DOHH2 (cell line): ENCODE measurements at regions not wholly inside any gene's neighbourhood (a gene's known extent, or its start where the extent isn't known, plus 50 kb on each side); places are given as distances from the start of the nearest gene placed in this dataset.
A peak's percentile ranks its signal among the peaks of the same experiment; 100 is the strongest.

Experiments used
- H3F3A ChIP-seq: fragments of 200-600 bp; sonication (generic), shearing (Covaris generic); 2 replicates; pipeline ENCODE4 v1.6.0; 2016; ENCODE audit warnings: antibody characterized with exemption, mild to moderate bottlenecking; ENCODE audit not compliant: control insufficient read depth, insufficient read depth
- H3K27ac ChIP-seq: fragments of 200-600 bp; sonication (generic); 2 replicates; pipeline ENCODE4 v1.5.1; 2014; ENCODE audit warnings: low read depth, mild to moderate bottlenecking, low read length, moderate library complexity
- H3K27me3 ChIP-seq: fragments of 200-600 bp; sonication (generic); 2 replicates; pipeline ENCODE4 v1.6.1; 2014; ENCODE audit warnings: mild to moderate bottlenecking, low read length, mixed read lengths; ENCODE audit not compliant: control insufficient read depth
- H3K36me3 ChIP-seq: fragments of 200-600 bp; sonication (generic); 2 replicates; pipeline ENCODE4 v1.6.1; 2014; ENCODE audit warnings: mild to moderate bottlenecking, low read length, moderate library complexity, mixed read lengths; ENCODE audit not compliant: control insufficient read depth
- H3K4me1 ChIP-seq: fragments of 200-600 bp; sonication (generic); 2 replicates; pipeline ENCODE4 v1.6.1; 2014; ENCODE audit warnings: mild to moderate bottlenecking, low read length, mixed read lengths; ENCODE audit not compliant: control insufficient read depth
- H3K4me2 ChIP-seq: fragments of 200-600 bp; sonication (generic); 2 replicates; pipeline ENCODE4 v1.6.0; 2014; ENCODE audit warnings: mild to moderate bottlenecking, low read length, moderate library complexity
- H3K4me3 ChIP-seq: fragments of 200-600 bp; sonication (generic); 2 replicates; pipeline ENCODE4 v1.5.1; 2014; ENCODE audit warnings: mild to moderate bottlenecking, low read length, mixed read lengths
- H3K79me2 ChIP-seq: fragments of 200-600 bp; sonication (generic); 2 replicates; pipeline ENCODE4 v1.6.1; 2014; ENCODE audit warnings: mild to moderate bottlenecking, low read length, mixed read lengths; ENCODE audit not compliant: control insufficient read depth
- H3K9me2 ChIP-seq: fragments of 200-600 bp; sonication (generic); replicated peaks from 2 replicates; pipeline ENCODE4 v1.6.1; 2014; ENCODE audit warnings: mild to moderate bottlenecking, low read length, mixed read lengths; ENCODE audit not compliant: control insufficient read depth
- H3K9me3 ChIP-seq: fragments of 200-600 bp; sonication (generic); 2 replicates; pipeline ENCODE4 v1.6.1; 2014; ENCODE audit warnings: antibody characterized with exemption, low read length, mixed read lengths; ENCODE audit not compliant: control insufficient read depth, insufficient read depth
- H4K20me1 ChIP-seq: fragments of 200-600 bp; sonication (generic); 2 replicates; pipeline ENCODE4 v1.6.0; 2014; ENCODE audit warnings: low read depth, mild to moderate bottlenecking, antibody characterized with exemption, low read length, moderate library complexity; ENCODE audit not compliant: control insufficient read depth, insufficient read depth
- EZH2phosphoT487 ChIP-seq: fragments of 200-600 bp; sonication (generic); IDR thresholded peaks from 2 replicates; pipeline ENCODE4 v1.6.1; 2017; ENCODE audit warnings: borderline replicate concordance, mild to moderate bottlenecking, antibody characterized with exemption, low read length, moderate library complexity, mixed read lengths
- TF ChIP-seq, protein P1 (sequence below): fragments of 200-600 bp; sonication (generic); IDR thresholded peaks from one replicate; pipeline ENCODE4 v1.5.1; 2014; ENCODE audit warnings: antibody characterized with exemption, mild to moderate bottlenecking, low read depth, low read length; ENCODE audit not compliant: poor library complexity, severe bottlenecking

DNA sequence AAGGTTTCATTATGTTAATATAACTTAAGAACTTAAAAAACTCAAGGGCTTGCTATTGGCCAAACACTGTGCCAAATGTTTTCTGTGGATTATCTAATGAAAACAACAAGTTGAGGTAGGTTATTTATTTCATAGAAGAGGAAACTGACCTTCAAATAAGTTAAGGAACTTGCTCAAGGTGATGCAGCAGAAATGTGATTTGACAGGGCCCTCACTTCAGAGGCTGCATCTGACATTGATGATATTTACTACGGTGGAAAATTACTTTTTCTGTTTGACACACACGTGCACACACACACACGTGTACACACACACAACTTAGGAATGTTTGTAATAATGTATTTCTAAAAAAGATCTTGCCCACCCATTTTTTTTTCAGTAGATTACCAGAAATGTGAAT lies 137.2 kb upstream of the CXCR4 start:
- peak overlapping the region; percentile 30 for H3K4me3 ChIP-seq

DNA sequence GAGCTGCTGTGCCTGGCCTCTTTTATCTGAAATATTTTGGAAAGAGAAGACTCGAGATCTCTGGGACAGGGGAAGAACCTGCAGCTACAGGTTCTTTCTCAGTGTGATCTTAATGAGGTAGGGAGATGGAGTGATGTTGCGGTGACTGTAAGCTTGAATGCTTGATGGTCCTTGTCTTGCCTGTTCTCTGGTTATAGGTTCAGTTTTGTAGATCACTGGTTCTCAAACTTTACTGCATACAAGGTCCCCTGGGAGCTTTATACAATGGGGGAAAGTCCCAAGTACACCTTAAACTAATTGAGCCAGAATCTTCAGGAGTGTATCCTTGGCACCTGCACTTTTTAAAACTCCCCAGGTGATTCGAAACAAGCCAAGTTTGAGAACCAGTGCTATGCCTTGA lies 136.7 kb upstream of the CXCR4 start:
- Histone ChIP-seq H3K79me2 (no peaks in the 10 kb centered on the region), H3K27ac (peak overlapping the region; percentile 81), H3K4me1 (peaks cover 72% of the 10 kb centered on the region), H3K4me3 (peak overlapping the region; percentile 30), H3K9me3 (no peaks in the 10 kb centered on the region), H3K9me2 (no peaks in the 10 kb centered on the region), H3K36me3 (no peaks in the 10 kb centered on the region; the same call in 1 of the 2 replicates), H3F3A (peaks cover 17% of the 10 kb centered on the region), H3K27me3 (no peaks in the 10 kb centered on the region), H4K20me1 (no peaks in the 10 kb centered on the region), H3K4me2 (peak overlapping the region; percentile 55)
- TF ChIP-seq, protein P1, sequence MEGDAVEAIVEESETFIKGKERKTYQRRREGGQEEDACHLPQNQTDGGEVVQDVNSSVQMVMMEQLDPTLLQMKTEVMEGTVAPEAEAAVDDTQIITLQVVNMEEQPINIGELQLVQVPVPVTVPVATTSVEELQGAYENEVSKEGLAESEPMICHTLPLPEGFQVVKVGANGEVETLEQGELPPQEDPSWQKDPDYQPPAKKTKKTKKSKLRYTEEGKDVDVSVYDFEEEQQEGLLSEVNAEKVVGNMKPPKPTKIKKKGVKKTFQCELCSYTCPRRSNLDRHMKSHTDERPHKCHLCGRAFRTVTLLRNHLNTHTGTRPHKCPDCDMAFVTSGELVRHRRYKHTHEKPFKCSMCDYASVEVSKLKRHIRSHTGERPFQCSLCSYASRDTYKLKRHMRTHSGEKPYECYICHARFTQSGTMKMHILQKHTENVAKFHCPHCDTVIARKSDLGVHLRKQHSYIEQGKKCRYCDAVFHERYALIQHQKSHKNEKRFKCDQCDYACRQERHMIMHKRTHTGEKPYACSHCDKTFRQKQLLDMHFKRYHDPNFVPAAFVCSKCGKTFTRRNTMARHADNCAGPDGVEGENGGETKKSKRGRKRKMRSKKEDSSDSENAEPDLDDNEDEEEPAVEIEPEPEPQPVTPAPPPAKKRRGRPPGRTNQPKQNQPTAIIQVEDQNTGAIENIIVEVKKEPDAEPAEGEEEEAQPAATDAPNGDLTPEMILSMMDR: no peak
- TF ChIP-seq EZH2phosphoT487: no peak

More for the DNA sequence above, 137.2 kb upstream of the CXCR4 start:
- Histone ChIP-seq H3K27me3 (no peaks in the 10 kb centered on the region), H3K36me3 (no peaks in the 10 kb centered on the region; the same call in 1 of the 2 replicates), H3K27ac (peak overlapping the region; percentile 81), H3K79me2 (no peaks in the 10 kb centered on the region), H4K20me1 (no peaks in the 10 kb centered on the region), H3K4me2 (peak overlapping the region; percentile 55), H3K9me2 (no peaks in the 10 kb centered on the region), H3K4me1 (peaks cover 72% of the 10 kb centered on the region), H3F3A (peaks cover 17% of the 10 kb centered on the region), H3K9me3 (no peaks in the 10 kb centered on the region)
- TF ChIP-seq EZH2phosphoT487: no peak
- TF ChIP-seq, protein P1: no peak

DNA sequence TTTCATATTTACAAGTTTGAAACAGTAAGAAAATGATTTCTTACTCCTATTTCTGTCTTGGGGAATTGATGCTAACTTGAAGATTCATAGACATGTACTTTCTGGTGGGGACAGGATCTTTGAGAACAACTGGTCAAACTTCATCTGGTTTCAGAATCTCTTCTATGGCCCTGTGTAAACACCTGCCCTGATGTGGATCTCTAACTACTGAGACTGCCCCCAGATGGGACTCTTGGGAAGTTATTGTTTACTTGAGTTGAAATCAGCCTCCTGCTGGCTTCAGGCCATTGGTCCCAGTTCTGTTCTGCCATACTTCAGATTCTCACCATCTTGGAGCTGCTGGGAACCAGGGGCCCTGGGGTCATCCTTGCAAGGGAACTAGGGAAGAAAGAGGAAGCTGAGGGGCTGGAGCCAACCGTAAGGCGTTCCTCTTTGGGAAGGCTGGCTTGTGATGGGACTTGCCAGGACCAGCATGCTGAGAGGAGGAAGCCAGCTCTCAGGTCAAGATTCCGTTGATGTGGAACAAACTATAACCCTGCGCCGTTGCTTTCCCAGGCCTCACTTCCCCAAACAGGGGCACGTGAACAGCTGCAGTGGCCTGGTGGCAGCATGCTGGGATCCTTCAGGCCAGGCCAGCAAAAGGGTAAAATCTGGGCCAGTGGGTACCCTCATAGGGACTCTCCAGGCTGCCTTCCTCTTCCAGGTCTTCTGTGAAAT lies 135.5 kb upstream of the CXCR4 start:
- Histone ChIP-seq H3F3A (peaks cover 17% of the 10 kb centered on the region), H3K4me3 (peak overlapping the region; percentile 30), H3K9me3 (no peaks in the 10 kb centered on the region), H3K4me1 (peaks cover 77% of the 10 kb centered on the region), H3K36me3 (no peaks in the 10 kb centered on the region; the same call in 1 of the 2 replicates), H3K9me2 (no peaks in the 10 kb centered on the region), H4K20me1 (no peaks in the 10 kb centered on the region), H3K79me2 (no peaks in the 10 kb centered on the region), H3K4me2 (peak overlapping the region; percentile 55), H3K27me3 (no peaks in the 10 kb centered on the region), H3K27ac (peak overlapping the region; percentile 81)
- TF ChIP-seq, protein P1: peak; percentile 43
- no peak for TF ChIP-seq EZH2phosphoT487
